GM12891 (cell line): ENCODE measurements at regions not wholly inside any gene's neighbourhood (a gene's known extent, or its start where the extent isn't known, plus 50 kb on each side); places are given as distances from the start of the nearest gene placed in this dataset.

ENCODE experiments used
- PAX5 ChIP-seq: IDR thresholded peaks from 2 replicates; pipeline ENCODE4 v1.6.1; 2011; ENCODE audit warnings: low read length, moderate library complexity, mild to moderate bottlenecking; ENCODE audit not compliant: insufficient read depth, severe bottlenecking
- POLR2A ChIP-seq: IDR thresholded peaks from 2 replicates; pipeline ENCODE4 v1.6.1; 2011; ENCODE audit warnings: low read depth, low read length, control low read depth
- POLR2AphosphoS5 ChIP-seq: IDR thresholded peaks from 2 replicates; pipeline ENCODE4 v1.6.1; 2011; ENCODE audit warnings: low read depth, low read length, control low read depth
- POU2F2 ChIP-seq: IDR thresholded peaks from 2 replicates; pipeline ENCODE4 v1.6.1; 2011; ENCODE audit warnings: low read depth, mild to moderate bottlenecking, control low read depth, low read length, moderate library complexity
- SPI1 ChIP-seq: IDR thresholded peaks from 2 replicates; pipeline ENCODE4 v1.6.1; 2011; ENCODE audit warnings: low read depth, low read length, control low read depth
- TAF1 ChIP-seq: IDR thresholded peaks from 2 replicates; pipeline ENCODE4 v1.6.1; 2011; ENCODE audit warnings: low read depth, low read length, control low read depth

GRCh38 chr4:11495291-11495690 lies 66.6 kb upstream of the HS3ST1 start:
- TF ChIP-seq POLR2AphosphoS5 (no peak), POLR2A (no peak), SPI1 (no peak), PAX5 (no peak), TAF1 (no peak), POU2F2 (no peak)
